ENCODE measurements at regions not wholly inside any gene's neighbourhood (a gene's known extent, or its start where the extent isn't known, plus 50 kb on each side); places are given as distances from the start of the nearest gene placed in this dataset.
"Not testable (repeated sequence)": the region's sequence is repeated elsewhere in the genome, so short reads cannot be mapped to it uniquely, and the experiment has no call there.

- no peak for FAIRE-seq
- no peak for DNase-seq (ENCODE audit: insufficient read length, low spot score)
- TF ChIP-seq, protein P1, sequence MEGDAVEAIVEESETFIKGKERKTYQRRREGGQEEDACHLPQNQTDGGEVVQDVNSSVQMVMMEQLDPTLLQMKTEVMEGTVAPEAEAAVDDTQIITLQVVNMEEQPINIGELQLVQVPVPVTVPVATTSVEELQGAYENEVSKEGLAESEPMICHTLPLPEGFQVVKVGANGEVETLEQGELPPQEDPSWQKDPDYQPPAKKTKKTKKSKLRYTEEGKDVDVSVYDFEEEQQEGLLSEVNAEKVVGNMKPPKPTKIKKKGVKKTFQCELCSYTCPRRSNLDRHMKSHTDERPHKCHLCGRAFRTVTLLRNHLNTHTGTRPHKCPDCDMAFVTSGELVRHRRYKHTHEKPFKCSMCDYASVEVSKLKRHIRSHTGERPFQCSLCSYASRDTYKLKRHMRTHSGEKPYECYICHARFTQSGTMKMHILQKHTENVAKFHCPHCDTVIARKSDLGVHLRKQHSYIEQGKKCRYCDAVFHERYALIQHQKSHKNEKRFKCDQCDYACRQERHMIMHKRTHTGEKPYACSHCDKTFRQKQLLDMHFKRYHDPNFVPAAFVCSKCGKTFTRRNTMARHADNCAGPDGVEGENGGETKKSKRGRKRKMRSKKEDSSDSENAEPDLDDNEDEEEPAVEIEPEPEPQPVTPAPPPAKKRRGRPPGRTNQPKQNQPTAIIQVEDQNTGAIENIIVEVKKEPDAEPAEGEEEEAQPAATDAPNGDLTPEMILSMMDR (IDR thresholded peaks at IDR 0.05; ENCODE audit: insufficient read depth, missing control alignments), result no peak
These were observed 148.5 kb upstream of the PITRM1 start for GRCh38 chr10:3321123-3321522.

DNA sequence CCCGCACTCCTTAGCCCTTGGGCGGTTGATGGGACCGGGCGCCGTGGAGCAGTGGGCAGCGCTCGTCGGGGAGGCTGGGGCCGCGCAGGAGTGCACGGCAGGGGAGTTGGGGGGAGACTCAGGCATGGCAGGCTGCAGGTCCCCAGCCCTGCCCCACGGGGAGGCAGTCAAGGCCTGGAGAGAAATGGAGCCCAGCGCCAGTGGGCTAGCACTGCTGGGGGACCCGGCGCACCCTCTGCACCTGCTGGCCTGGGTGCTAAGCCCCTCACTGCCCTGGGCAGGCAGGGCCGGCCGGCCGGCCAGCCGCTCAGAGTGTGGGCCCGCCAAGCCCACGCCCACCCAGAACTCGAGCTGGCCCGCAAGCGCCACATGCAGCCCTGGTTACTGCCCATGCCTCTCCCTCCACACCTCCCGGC lies 147.2 kb upstream of the PITRM1 start:
- no peak for FAIRE-seq
- no peak for DNase-seq (ENCODE audit: insufficient read length, low spot score)
- TF ChIP-seq, protein P1 (IDR thresholded peaks at IDR 0.05; ENCODE audit: insufficient read depth, missing control alignments), result no peak

- not testable (repeated sequence) for DNase-seq (ENCODE audit: insufficient read length, low spot score); FAIRE-seq
These were observed 145.9 kb upstream of the PITRM1 start for GRCh38 chr10:3318480-3318807.

GRCh38 chr10:3317553-3318479 lies 145.2 kb upstream of the PITRM1 start:
- FAIRE-seq, result not testable (repeated sequence)

DNA sequence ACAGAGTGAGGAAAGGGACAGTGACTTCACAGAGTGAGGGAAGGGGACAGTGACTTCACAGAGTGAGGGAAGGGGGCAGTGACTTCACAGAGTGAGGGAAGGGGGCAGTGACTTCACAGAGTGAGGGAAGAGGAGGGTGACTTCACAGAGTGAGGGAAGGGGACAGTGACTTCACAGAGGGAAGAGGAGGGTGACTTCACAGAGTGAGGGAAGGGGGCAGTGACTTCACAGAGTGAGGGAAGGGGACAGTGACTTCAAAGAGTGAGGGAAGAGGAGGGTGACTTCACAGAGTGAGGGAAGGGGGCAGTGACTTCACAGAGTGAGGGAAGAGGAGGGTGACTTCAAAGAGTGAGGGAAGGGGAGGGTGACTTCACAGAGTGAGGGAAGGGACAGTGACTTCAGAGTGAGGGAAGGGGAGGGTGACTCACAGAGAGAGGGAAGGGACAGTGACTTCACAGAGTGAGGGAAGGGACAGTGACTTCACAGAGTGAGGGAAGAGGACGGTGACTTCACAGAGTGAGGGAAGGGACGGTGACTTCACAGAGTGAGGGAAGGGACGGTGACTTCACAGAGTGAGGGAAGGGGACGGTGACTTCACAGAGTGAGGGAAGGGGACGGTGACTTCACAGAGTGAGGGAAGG lies 142.0 kb upstream of the PITRM1 start:
- not testable (repeated sequence) for DNase-seq (ENCODE audit: insufficient read length, low spot score); FAIRE-seq

More at GRCh38 chr10:3317553-3318479, 145.2 kb upstream of the PITRM1 start:
- DNase-seq (ENCODE audit: insufficient read length, low spot score), result not testable (repeated sequence)

- not testable (repeated sequence) for FAIRE-seq; DNase-seq (ENCODE audit: insufficient read length, low spot score)
These were observed 141.3 kb upstream of the PITRM1 start for GRCh38 chr10:3313784-3314444.

DNA sequence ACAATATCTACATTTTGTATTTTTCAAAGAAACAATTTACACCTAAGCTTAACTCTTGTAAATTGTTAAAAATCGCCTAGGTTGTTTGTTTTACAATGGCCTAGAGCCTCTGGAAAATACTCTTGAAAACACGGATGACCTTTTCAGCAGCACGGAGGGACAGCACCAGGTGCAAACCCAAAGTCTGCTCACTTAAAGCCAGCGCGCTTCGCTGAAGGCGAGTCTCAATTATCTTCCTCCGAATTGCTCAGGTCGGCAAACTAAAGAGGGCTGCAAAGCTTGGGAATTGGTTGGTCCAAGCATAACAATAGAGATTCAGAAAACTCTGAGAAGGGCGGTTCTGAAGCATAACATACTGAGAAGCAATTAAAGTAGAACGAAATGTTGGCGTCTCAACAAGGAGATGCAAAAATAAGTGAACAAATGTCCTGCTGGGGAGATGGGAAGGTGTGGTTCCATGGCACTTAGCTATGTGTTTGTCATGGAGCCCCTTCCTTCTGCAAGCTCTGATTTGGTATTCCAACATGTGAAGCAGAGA lies 139.9 kb upstream of the PITRM1 start:
- DNase-seq (ENCODE audit: insufficient read length, low spot score), result no peak
- FAIRE-seq, result no peak
- TF ChIP-seq, protein P1 (IDR thresholded peaks at IDR 0.05; ENCODE audit: insufficient read depth, missing control alignments), result no peak

DNA sequence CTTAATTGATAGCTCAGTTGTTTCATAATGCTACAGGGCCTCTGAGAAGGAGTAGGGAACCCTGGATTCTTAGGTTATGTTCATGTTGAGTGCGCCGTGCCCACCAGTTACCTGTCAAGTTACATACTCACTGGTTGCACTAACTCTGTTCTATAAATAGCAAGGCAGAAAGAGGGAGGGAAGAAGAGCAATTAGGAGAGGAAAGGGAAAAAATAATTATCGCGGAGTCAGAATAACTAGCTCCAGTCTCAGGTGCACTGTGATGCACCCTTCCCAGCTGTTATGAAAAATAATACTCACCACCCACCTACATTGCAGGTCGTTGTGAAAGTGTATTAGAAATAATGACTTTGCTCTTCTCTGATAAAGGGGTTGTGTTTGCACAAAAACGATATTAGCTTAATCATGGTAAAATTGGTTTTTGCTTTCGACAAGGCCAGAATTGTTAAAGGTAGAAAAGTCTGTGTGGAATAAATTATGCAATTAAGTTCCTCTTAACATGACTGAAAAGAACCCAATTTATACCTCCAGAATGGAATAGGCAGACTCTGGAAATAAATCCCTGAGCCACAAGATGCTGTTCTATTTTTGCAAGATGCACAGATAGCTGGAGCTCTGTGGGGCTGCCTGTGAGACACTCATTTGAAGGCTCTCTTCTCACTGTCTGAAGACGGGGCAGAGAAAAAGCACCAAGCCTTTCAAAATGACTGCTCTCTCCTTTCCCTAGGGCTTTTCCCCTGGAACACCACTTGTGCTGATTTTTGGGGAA lies 137.6 kb upstream of the PITRM1 start:
- FAIRE-seq (no peak), DNase-seq (ENCODE audit: insufficient read length, low spot score) (no peak)
- TF ChIP-seq, protein P1 (IDR thresholded peaks at IDR 0.05; ENCODE audit: insufficient read depth, missing control alignments), result no peak

Data from D721Med (cell line).